ENCODE measurements at regions not wholly inside any gene's neighbourhood (a gene's known extent, or its start where the extent isn't known, plus 50 kb on each side); places are given as distances from the start of the nearest gene placed in this dataset.

DNA sequence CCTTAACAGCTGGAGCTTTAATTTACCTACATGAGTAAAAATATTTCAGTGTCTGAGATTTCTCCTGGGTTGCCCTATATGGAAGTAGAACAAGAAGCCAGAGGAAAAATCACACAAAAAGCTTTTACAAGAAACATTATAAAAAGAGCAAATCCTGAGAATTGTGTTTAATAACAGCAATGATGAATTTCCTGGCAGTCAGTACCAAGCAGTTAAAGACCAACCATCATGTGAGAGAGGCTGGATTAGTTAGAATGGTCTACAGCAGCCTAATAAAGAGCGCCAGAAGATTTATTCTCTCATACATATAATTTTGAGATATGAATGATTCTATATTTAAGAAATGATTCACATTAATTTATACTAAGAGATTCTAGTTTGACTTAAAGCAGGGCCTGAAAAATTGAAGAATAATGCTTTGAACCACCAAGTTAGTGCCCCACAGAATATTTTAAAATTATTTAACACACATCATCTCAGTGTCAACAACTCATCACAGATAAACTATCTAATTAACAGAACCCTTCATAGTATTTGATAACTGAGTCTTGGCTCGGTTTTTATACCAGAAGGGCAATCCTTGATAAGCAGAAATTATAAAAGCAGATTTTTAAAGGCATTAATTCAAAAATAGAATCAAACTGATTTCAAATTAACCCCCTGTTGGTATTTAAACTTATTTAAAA, 59.9 kb upstream of the DPH6 start:
- DNase-seq: no peak
- Mint-ChIP-seq H3K36me3 (ENCODE audit: insufficient read depth, unreplicated experiment) (no peaks in the 10 kb centered on the region), H3K9me3 (ENCODE audit: low read depth, unreplicated experiment) (no peaks in the 10 kb centered on the region), H3K4me1 (ENCODE audit: low read depth, unreplicated experiment) (no peaks in the 10 kb centered on the region), H3K4me3 (ENCODE audit: low read depth, unreplicated experiment) (no peak overlapping the region), H3K27ac (ENCODE audit: unreplicated experiment) (no peak overlapping the region), H3K27me3 (ENCODE audit: unreplicated experiment) (no peaks in the 10 kb centered on the region)
- intact Hi-C loops (cut with micrococcal nuclease; ENCODE audit: unreplicated experiment): no loop called here
- BruUV-seq (replicated peaks): no TSS peak
- CTCF ChIA-PET: no interaction called here
- TF ChIP-seq, protein P1, sequence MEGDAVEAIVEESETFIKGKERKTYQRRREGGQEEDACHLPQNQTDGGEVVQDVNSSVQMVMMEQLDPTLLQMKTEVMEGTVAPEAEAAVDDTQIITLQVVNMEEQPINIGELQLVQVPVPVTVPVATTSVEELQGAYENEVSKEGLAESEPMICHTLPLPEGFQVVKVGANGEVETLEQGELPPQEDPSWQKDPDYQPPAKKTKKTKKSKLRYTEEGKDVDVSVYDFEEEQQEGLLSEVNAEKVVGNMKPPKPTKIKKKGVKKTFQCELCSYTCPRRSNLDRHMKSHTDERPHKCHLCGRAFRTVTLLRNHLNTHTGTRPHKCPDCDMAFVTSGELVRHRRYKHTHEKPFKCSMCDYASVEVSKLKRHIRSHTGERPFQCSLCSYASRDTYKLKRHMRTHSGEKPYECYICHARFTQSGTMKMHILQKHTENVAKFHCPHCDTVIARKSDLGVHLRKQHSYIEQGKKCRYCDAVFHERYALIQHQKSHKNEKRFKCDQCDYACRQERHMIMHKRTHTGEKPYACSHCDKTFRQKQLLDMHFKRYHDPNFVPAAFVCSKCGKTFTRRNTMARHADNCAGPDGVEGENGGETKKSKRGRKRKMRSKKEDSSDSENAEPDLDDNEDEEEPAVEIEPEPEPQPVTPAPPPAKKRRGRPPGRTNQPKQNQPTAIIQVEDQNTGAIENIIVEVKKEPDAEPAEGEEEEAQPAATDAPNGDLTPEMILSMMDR (IDR thresholded peaks at IDR 0.05; ENCODE audit: unreplicated experiment): no peak

DNA sequence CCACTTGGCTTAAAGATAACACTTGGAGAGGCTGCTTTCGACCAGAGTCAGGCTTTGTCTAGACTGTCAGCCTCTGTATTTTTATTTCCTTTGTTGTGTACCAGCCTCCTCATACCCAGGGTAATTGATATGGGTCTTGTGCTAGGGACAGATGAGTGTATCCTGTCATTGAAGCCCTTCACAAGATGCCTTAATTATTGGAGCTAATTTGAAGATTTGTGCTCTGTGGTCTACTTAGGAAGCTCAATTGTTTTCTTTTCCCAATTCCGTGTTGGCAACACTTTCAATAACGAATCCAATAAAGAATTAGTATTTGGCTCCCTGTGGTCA, 60.5 kb upstream of the DPH6 start:
- no TSS peak for BruUV-seq (replicated peaks)
- TF ChIP-seq, protein P1 (IDR thresholded peaks at IDR 0.05; ENCODE audit: unreplicated experiment): no peak
- no peak for DNase-seq
- Mint-ChIP-seq H3K4me1 (ENCODE audit: low read depth, unreplicated experiment) (no peaks in the 10 kb centered on the region), H3K27me3 (ENCODE audit: unreplicated experiment) (no peaks in the 10 kb centered on the region), H3K4me3 (ENCODE audit: low read depth, unreplicated experiment) (no peak overlapping the region), H3K27ac (ENCODE audit: unreplicated experiment) (no peak overlapping the region), H3K9me3 (ENCODE audit: low read depth, unreplicated experiment) (no peaks in the 10 kb centered on the region), H3K36me3 (ENCODE audit: insufficient read depth, unreplicated experiment) (no peaks in the 10 kb centered on the region)
- CTCF ChIA-PET: no interaction called here
- intact Hi-C loops (cut with micrococcal nuclease; ENCODE audit: unreplicated experiment): no loop called here

GRCh38 chr15:35616498-35617271, 70.7 kb upstream of the DPH6 start:
- BruUV-seq (replicated peaks): no TSS peak
- CTCF ChIA-PET: no interaction called here
- Mint-ChIP-seq H3K36me3 (ENCODE audit: insufficient read depth, unreplicated experiment) (no peaks in the 10 kb centered on the region), H3K4me1 (ENCODE audit: low read depth, unreplicated experiment) (no peaks in the 10 kb centered on the region), H3K27ac (ENCODE audit: unreplicated experiment) (no peak overlapping the region), H3K9me3 (ENCODE audit: low read depth, unreplicated experiment) (no peaks in the 10 kb centered on the region), H3K27me3 (ENCODE audit: unreplicated experiment) (no peaks in the 10 kb centered on the region), H3K4me3 (ENCODE audit: low read depth, unreplicated experiment) (no peak overlapping the region)
- TF ChIP-seq, protein P1 (IDR thresholded peaks at IDR 0.05; ENCODE audit: unreplicated experiment): no peak
- DNase-seq: no peak
- intact Hi-C loops (cut with micrococcal nuclease; ENCODE audit: unreplicated experiment): no loop called here

GRCh38 chr15:35618260-35619188, 72.6 kb upstream of the DPH6 start:
- TF ChIP-seq, protein P1 (IDR thresholded peaks at IDR 0.05; ENCODE audit: unreplicated experiment): no peak
- no peaks in the 10 kb centered on the region for H3K36me3 Mint-ChIP-seq (ENCODE audit: insufficient read depth, unreplicated experiment)
- no peak overlapping the region for H3K27ac Mint-ChIP-seq (ENCODE audit: unreplicated experiment)
- no peak overlapping the region for H3K4me3 Mint-ChIP-seq (ENCODE audit: low read depth, unreplicated experiment)
- no peak for DNase-seq
- CTCF ChIA-PET: no interaction called here
- no TSS peak for BruUV-seq (replicated peaks)
- H3K27me3 Mint-ChIP-seq (ENCODE audit: unreplicated experiment): no peaks in the 10 kb centered on the region
- no peaks in the 10 kb centered on the region for H3K9me3 Mint-ChIP-seq (ENCODE audit: low read depth, unreplicated experiment)
- H3K4me1 Mint-ChIP-seq (ENCODE audit: low read depth, unreplicated experiment): no peaks in the 10 kb centered on the region
- intact Hi-C loops (cut with micrococcal nuclease; ENCODE audit: unreplicated experiment): no loop called here

Data from Calu3 (cell line).